ENCODE measurements at regions not wholly inside any gene's neighbourhood (a gene's known extent, or its start where the extent isn't known, plus 50 kb on each side); places are given as distances from the start of the nearest gene placed in this dataset.

GRCh38 chr13:50203256-50203941 is 188.2 kb downstream of the KCNRG start:
- H3K9me3 ChIP-seq (ENCODE audit: control insufficient read depth in 2 of 3, low read length in 3 of 3), result no peaks in the 10 kb centered on the region
- H3K27me3 Mint-ChIP-seq, result peaks cover 0 to 22% (median 0%) of the 10 kb centered on the region in 5 donors
- POLR2A ChIA-PET, result no interaction called here
- H3K27ac Mint-ChIP-seq, result no peak overlapping the region
- no peaks in the 10 kb centered on the region for H3K36me3 Mint-ChIP-seq
- H3K27me3 ChIP-seq (ENCODE audit: control insufficient read depth in 2 of 2, insufficient read depth in 2 of 2, low read length in 2 of 2), result no peaks in the 10 kb centered on the region
- peaks cover 0 to under 1% (median 0%) of the 10 kb centered on the region in 11 donors for H3K9me3 Mint-ChIP-seq
- CTCF ChIA-PET, result no interaction called here
- ATAC-seq (no peak), DNase-seq (no peak)
- H3K4me1 Mint-ChIP-seq, result peaks cover 0 to 2% (median under 1%) of the 10 kb centered on the region in 7 donors
- intact Hi-C loops (cut with micrococcal nuclease), result no loop called here
- H3K27ac ChIP-seq (ENCODE audit: low read depth, low read length), result no peak overlapping the region
- peaks cover 0 to 3% (median 0%) of the 10 kb centered on the region in 3 experiments for H3K36me3 ChIP-seq (ENCODE audit: control insufficient read depth in 2 of 3, insufficient read depth in 3 of 3, low read length in 3 of 3)
- no peak overlapping the region for H3K4me3 ChIP-seq (ENCODE audit: low read length)
- no peaks in the 10 kb centered on the region for H3K4me1 ChIP-seq (ENCODE audit: control insufficient read depth in 2 of 2, insufficient read depth in 2 of 2, low read length in 2 of 2)
- H3K4me3 Mint-ChIP-seq, result no peak overlapping the region

- Histone ChIP-seq H3K9me3 (ENCODE audit: control insufficient read depth in 2 of 3, low read length in 3 of 3) (no peaks in the 10 kb centered on the region), H3K27me3 (ENCODE audit: control insufficient read depth in 2 of 2, insufficient read depth in 2 of 2, low read length in 2 of 2) (no peaks in the 10 kb centered on the region), H3K4me1 (ENCODE audit: control insufficient read depth in 2 of 2, insufficient read depth in 2 of 2, low read length in 2 of 2) (peaks cover 0 to 4% of the 10 kb centered on the region in 2 donors), H3K27ac (ENCODE audit: low read depth, low read length) (no peak overlapping the region), H3K4me3 (ENCODE audit: low read length) (no peak overlapping the region), H3K36me3 (ENCODE audit: control insufficient read depth in 2 of 3, insufficient read depth in 3 of 3, low read length in 3 of 3) (no peaks in the 10 kb centered on the region)
- Mint-ChIP-seq H3K36me3 (no peaks in the 10 kb centered on the region), H3K9me3 (peaks cover 0 to 2% (median 0%) of the 10 kb centered on the region in 11 donors), H3K27ac (no peak overlapping the region), H3K4me1 (peaks cover 0 to 14% (median 5%) of the 10 kb centered on the region in 7 donors), H3K4me3 (no peak overlapping the region), H3K27me3 (peaks cover 4 to 31% (median 7%) of the 10 kb centered on the region in 5 donors)
- POLR2A ChIA-PET, result no interaction called here
- intact Hi-C loops (cut with micrococcal nuclease), result no loop called here
- CTCF ChIA-PET, result interaction anchor here (0.6 to 0.7 kb wide), 2 partner anchors 121 to 258 kb away, joined by 3 read pairs; no protein-coding TSS in a partner anchor
- ATAC-seq (no peak), DNase-seq (no peak)
Observed at GRCh38 chr13:50205581-50205980, 190.3 kb downstream of the KCNRG start.

- peaks cover 0 to 9% (median 6%) of the 10 kb centered on the region in 5 donors for H3K36me3 Mint-ChIP-seq
- peaks cover 0 to 14% (median 5%) of the 10 kb centered on the region in 7 donors for H3K4me1 Mint-ChIP-seq
- peak; percentile 80 for ATAC-seq
- ChIA-PET CTCF (no interaction called here), POLR2A (no interaction called here)
- H3K4me3 Mint-ChIP-seq, result peak overlapping the region in 2 of 10 donors; percentile 32 to 45
- Histone ChIP-seq H3K36me3 (ENCODE audit: control insufficient read depth in 2 of 3, insufficient read depth in 3 of 3, low read length in 3 of 3) (no peaks in the 10 kb centered on the region), H3K27ac (ENCODE audit: low read depth, low read length) (no peak overlapping the region), H3K27me3 (ENCODE audit: control insufficient read depth in 2 of 2, insufficient read depth in 2 of 2, low read length in 2 of 2) (no peaks in the 10 kb centered on the region), H3K9me3 (ENCODE audit: control insufficient read depth in 2 of 3, low read length in 3 of 3) (peaks cover 0 to 11% (median 3%) of the 10 kb centered on the region in 3 experiments), H3K4me3 (ENCODE audit: low read length) (no peak overlapping the region), H3K4me1 (ENCODE audit: control insufficient read depth in 2 of 2, insufficient read depth in 2 of 2, low read length in 2 of 2) (peaks cover 0 to 4% of the 10 kb centered on the region in 2 donors)
- intact Hi-C loops (cut with micrococcal nuclease), result no loop called here
- DNase-seq, result no peak
- peaks cover 0 to 17% (median 8%) of the 10 kb centered on the region in 11 donors for H3K9me3 Mint-ChIP-seq
- peaks cover 4 to 23% (median 7%) of the 10 kb centered on the region in 5 donors for H3K27me3 Mint-ChIP-seq
- no peak overlapping the region for H3K27ac Mint-ChIP-seq
Observed at GRCh38 chr13:50208826-50209335, 193.6 kb downstream of the KCNRG start.

GRCh38 chr13:50209631-50210030 is 194.4 kb downstream of the KCNRG start:
- POLR2A ChIA-PET, result no interaction called here

GRCh38 chr13:50213526-50213925 is 198.3 kb downstream of the KCNRG start:
- Histone ChIP-seq H3K9me3 (ENCODE audit: control insufficient read depth in 2 of 3, low read length in 3 of 3) (peaks cover 0 to 11% (median 3%) of the 10 kb centered on the region in 3 experiments), H3K27me3 (ENCODE audit: control insufficient read depth in 2 of 2, insufficient read depth in 2 of 2, low read length in 2 of 2) (no peaks in the 10 kb centered on the region), H3K36me3 (ENCODE audit: control insufficient read depth in 2 of 3, insufficient read depth in 3 of 3, low read length in 3 of 3) (no peaks in the 10 kb centered on the region), H3K4me1 (ENCODE audit: control insufficient read depth in 2 of 2, insufficient read depth in 2 of 2, low read length in 2 of 2) (peaks cover 0 to 4% of the 10 kb centered on the region in 2 donors), H3K4me3 (ENCODE audit: low read length) (no peak overlapping the region), H3K27ac (ENCODE audit: low read depth, low read length) (no peak overlapping the region)
- Mint-ChIP-seq H3K9me3 (peaks cover 3 to 38% (median 19%) of the 10 kb centered on the region in 11 donors), H3K36me3 (peaks cover 0 to 12% (median 6%) of the 10 kb centered on the region in 5 donors), H3K4me1 (peaks cover 0 to 30% (median 20%) of the 10 kb centered on the region in 7 donors), H3K27ac (no peak overlapping the region), H3K4me3 (no peak overlapping the region), H3K27me3 (peaks cover 0 to 37% (median 7%) of the 10 kb centered on the region in 5 donors)
- POLR2A ChIA-PET, result interaction anchor here (1.3 kb wide), 1 partner anchor 216 kb away, joined by 3 read pairs; the partner anchor contains the start of gene TRIM13
- CTCF ChIA-PET, result no interaction called here
- ATAC-seq (no peak), DNase-seq (no peak)
- intact Hi-C loops (cut with micrococcal nuclease), result no loop called here

More at GRCh38 chr13:50209631-50210030, 194.4 kb downstream of the KCNRG start:
- no peak overlapping the region for H3K27ac Mint-ChIP-seq
- H3K9me3 Mint-ChIP-seq, result peaks cover 0 to 17% (median 13%) of the 10 kb centered on the region in 11 donors
- Histone ChIP-seq H3K36me3 (ENCODE audit: control insufficient read depth in 2 of 3, insufficient read depth in 3 of 3, low read length in 3 of 3) (no peaks in the 10 kb centered on the region), H3K27ac (ENCODE audit: low read depth, low read length) (no peak overlapping the region), H3K4me3 (ENCODE audit: low read length) (no peak overlapping the region), H3K27me3 (ENCODE audit: control insufficient read depth in 2 of 2, insufficient read depth in 2 of 2, low read length in 2 of 2) (no peaks in the 10 kb centered on the region), H3K4me1 (ENCODE audit: control insufficient read depth in 2 of 2, insufficient read depth in 2 of 2, low read length in 2 of 2) (peaks cover 0 to 4% of the 10 kb centered on the region in 2 donors), H3K9me3 (ENCODE audit: control insufficient read depth in 2 of 3, low read length in 3 of 3) (peaks cover 0 to 11% (median 3%) of the 10 kb centered on the region in 3 experiments)
- intact Hi-C loops (cut with micrococcal nuclease), result no loop called here
- CTCF ChIA-PET, result no interaction called here
- DNase-seq, result no peak
- no peak for ATAC-seq
- peaks cover 4 to 30% (median 7%) of the 10 kb centered on the region in 5 donors for H3K27me3 Mint-ChIP-seq
- no peak overlapping the region for H3K4me3 Mint-ChIP-seq
- peaks cover 0 to 9% (median 6%) of the 10 kb centered on the region in 5 donors for H3K36me3 Mint-ChIP-seq
- peaks cover 0 to 20% (median 9%) of the 10 kb centered on the region in 7 donors for H3K4me1 Mint-ChIP-seq

GRCh38 chr13:50214514-50214913 is 199.3 kb downstream of the KCNRG start:
- Mint-ChIP-seq H3K4me1 (peaks cover 0 to 20% (median 16%) of the 10 kb centered on the region in 7 donors), H3K36me3 (peaks cover 0 to 12% (median 6%) of the 10 kb centered on the region in 5 donors), H3K27ac (no peak overlapping the region), H3K27me3 (peaks cover 0 to 33% (median 0%) of the 10 kb centered on the region in 5 donors), H3K4me3 (no peak overlapping the region), H3K9me3 (peaks cover 3 to 38% (median 19%) of the 10 kb centered on the region in 11 donors)
- H3K27ac ChIP-seq (ENCODE audit: low read depth, low read length), result no peak overlapping the region
- POLR2A ChIA-PET, result interaction anchor here (1.3 kb wide), 1 partner anchor 217 kb away, joined by 3 read pairs; the partner anchor contains the start of gene TRIM13
- no peaks in the 10 kb centered on the region for H3K36me3 ChIP-seq (ENCODE audit: control insufficient read depth in 2 of 3, insufficient read depth in 3 of 3, low read length in 3 of 3)
- DNase-seq (no peak), ATAC-seq (no peak)
- no peak overlapping the region for H3K4me3 ChIP-seq (ENCODE audit: low read length)
- CTCF ChIA-PET, result interaction anchor here (0.6 kb wide), 1 partner anchor 596 kb away, joined by 5 read pairs; no protein-coding TSS in a partner anchor
- peaks cover 0 to 11% (median 3%) of the 10 kb centered on the region in 3 experiments for H3K9me3 ChIP-seq (ENCODE audit: control insufficient read depth in 2 of 3, low read length in 3 of 3)
- H3K27me3 ChIP-seq (ENCODE audit: control insufficient read depth in 2 of 2, insufficient read depth in 2 of 2, low read length in 2 of 2), result no peaks in the 10 kb centered on the region
- intact Hi-C loops (cut with micrococcal nuclease), result no loop called here
- no peaks in the 10 kb centered on the region for H3K4me1 ChIP-seq (ENCODE audit: control insufficient read depth in 2 of 2, insufficient read depth in 2 of 2, low read length in 2 of 2)

Measured in naive thymus-derived CD4-positive, alpha-beta T cell (primary cell).